GM18861 (cell line): ENCODE measurements at regions not wholly inside any gene's neighbourhood (a gene's known extent, or its start where the extent isn't known, plus 50 kb on each side); places are given as distances from the start of the nearest gene placed in this dataset.

Experiments used
- ATAC-seq: cut with Tn5 transposase; IDR thresholded peaks from one replicate; pipeline ENCODE4 v1.9.1; 2021; ENCODE audit not compliant: unreplicated experiment

GRCh38 chr9:129232839-129233591 is 55.0 kb upstream of the IER5L start:
- ATAC-seq: no peak

GRCh38 chr9:129231759-129232158 is 53.7 kb upstream of the IER5L start:
- ATAC-seq: no peak

DNA sequence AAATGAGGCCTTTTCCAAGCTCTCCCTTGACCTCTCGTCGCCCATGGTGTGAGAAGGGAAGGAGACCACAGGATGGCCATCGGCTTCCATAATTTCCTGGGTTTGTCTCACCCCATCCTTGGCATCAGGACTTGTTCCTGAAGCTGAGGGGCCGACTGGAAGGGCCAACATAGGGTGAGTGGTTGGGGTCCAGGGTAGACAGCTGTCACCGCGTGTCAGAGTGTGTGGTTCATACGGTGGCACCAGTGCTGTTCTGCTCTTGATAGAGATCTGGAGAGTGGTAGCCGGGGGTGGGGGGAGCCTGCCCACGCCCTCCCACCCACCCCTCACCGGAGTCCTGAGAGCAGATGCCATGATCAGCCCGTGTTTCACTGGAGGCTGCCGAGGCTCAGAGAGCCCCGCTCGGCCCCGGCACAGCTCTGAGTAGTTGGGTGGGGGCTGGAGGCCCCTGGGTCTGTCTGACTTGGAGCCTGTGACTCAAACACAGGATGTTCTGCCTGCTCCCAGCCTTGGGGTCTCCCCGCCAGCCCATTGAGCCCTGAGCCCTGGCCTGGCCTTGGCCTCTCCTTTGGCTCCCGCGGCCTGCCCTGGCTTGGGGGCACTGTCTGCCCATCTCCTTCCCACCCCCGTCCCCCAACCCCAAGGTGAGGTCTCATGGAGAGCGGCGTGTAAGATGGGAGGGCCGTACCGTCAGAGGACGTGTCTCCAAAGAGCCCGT is 53.1 kb upstream of the IER5L start:
- no peak for ATAC-seq

DNA sequence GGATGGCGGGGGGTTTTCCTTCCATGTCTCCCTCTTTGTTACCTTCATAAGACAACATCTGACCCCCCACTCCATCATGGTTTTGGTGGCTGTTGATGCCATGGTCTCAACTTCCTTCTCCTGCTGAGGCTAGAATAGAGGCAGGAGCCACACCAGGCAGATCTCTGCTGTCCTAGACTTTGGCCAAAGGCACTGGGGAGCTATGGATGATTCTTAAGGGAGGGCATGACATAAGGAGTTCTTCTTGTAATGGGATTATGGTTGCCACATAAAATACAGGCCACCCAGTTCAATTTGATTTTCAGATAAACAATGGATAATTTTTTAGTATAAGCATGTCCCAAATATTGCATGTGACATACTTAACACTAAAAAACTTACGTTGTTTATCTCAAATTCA is 52.2 kb upstream of the IER5L start:
- no peak for ATAC-seq
